Prostate gland (tissue), 2 donors: ENCODE measurements at regions not wholly inside any gene's neighbourhood (a gene's known extent, or its start where the extent isn't known, plus 50 kb on each side); places are given as distances from the start of the nearest gene placed in this dataset.

Experiments used
- POLR2A ChIP-seq: fragments of 450-650 bp; IDR thresholded peaks from one replicate; pipeline ENCODE4 v1.6.1; 2016; ENCODE audit warnings: antibody characterized with exemption, mild to moderate bottlenecking
- TF ChIP-seq, protein P1 (sequence below), 4 experiments: fragments of 200-600 bp in 2 of 4; fragments of 450-650 bp in 2 of 4; sonication (generic) in 2 of 4; IDR thresholded peaks; 1 replicate in 3 of 4; 2 replicates in 1 of 4; pipeline ENCODE4 v1.5.1; 2016 to 2019; ENCODE audit warnings: antibody characterized with exemption in 4 of 4, mild to moderate bottlenecking in 2 of 4, moderate library complexity in 2 of 4

DNA sequence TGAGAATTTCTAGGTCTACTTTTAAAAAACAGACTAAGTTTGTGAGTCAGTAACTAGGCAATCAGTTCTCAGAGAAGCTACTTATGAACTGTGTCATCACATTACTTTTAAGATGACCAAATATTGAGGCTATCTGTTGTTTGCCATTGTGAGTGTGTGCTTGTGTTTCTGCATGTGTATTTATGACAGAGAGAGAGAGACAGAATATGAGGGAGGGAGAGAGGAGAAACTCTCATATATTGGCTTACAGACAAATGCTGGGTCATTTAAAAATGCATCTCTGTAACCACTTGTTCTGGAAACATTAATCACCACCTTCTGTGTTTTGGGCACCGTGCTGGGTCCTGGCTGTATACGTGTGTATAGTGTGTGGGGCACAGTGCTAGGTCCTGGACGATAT, 161.5 kb upstream of the FRMD6 start:
- TF ChIP-seq, protein P1, sequence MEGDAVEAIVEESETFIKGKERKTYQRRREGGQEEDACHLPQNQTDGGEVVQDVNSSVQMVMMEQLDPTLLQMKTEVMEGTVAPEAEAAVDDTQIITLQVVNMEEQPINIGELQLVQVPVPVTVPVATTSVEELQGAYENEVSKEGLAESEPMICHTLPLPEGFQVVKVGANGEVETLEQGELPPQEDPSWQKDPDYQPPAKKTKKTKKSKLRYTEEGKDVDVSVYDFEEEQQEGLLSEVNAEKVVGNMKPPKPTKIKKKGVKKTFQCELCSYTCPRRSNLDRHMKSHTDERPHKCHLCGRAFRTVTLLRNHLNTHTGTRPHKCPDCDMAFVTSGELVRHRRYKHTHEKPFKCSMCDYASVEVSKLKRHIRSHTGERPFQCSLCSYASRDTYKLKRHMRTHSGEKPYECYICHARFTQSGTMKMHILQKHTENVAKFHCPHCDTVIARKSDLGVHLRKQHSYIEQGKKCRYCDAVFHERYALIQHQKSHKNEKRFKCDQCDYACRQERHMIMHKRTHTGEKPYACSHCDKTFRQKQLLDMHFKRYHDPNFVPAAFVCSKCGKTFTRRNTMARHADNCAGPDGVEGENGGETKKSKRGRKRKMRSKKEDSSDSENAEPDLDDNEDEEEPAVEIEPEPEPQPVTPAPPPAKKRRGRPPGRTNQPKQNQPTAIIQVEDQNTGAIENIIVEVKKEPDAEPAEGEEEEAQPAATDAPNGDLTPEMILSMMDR (IDR thresholded peaks at IDR 0.05): no peak
- no peak for TF ChIP-seq POLR2A
